ENCODE measurements at regions not wholly inside any gene's neighbourhood (a gene's known extent, or its start where the extent isn't known, plus 50 kb on each side); places are given as distances from the start of the nearest gene placed in this dataset.

- TF ChIP-seq, protein P1, sequence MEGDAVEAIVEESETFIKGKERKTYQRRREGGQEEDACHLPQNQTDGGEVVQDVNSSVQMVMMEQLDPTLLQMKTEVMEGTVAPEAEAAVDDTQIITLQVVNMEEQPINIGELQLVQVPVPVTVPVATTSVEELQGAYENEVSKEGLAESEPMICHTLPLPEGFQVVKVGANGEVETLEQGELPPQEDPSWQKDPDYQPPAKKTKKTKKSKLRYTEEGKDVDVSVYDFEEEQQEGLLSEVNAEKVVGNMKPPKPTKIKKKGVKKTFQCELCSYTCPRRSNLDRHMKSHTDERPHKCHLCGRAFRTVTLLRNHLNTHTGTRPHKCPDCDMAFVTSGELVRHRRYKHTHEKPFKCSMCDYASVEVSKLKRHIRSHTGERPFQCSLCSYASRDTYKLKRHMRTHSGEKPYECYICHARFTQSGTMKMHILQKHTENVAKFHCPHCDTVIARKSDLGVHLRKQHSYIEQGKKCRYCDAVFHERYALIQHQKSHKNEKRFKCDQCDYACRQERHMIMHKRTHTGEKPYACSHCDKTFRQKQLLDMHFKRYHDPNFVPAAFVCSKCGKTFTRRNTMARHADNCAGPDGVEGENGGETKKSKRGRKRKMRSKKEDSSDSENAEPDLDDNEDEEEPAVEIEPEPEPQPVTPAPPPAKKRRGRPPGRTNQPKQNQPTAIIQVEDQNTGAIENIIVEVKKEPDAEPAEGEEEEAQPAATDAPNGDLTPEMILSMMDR (IDR thresholded peaks at IDR 0.05), result no peak
- TF ChIP-seq POLR2A (IDR thresholded peaks at IDR 0.05), result no peak
Observed at GRCh38 chr3:6417174-6417573, 443.7 kb upstream of the GRM7 start.
